ENCODE measurements at regions not wholly inside any gene's neighbourhood (a gene's known extent, or its start where the extent isn't known, plus 50 kb on each side); places are given as distances from the start of the nearest gene placed in this dataset.

DNA sequence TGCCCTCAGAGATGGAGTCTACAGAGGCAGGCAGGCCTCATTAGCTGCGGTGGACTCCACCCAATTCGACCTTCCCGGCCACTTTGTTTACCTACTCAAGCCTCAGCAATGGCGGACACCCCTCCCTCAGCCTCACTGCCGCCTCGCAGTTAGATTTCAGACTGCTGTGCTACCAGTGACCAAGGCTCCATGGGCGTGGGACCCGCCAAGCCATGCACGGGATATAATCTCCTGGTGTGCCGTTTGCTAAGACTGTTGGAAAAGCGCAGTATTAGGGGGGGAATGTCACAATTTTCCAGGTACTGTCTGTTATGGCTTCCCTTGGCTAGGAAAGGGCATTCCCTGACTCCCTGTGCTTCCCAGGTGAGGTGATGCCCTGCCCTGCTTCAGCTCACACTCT is 252.3 kb downstream of the ARL4A start:
- TF ChIP-seq, protein P1, sequence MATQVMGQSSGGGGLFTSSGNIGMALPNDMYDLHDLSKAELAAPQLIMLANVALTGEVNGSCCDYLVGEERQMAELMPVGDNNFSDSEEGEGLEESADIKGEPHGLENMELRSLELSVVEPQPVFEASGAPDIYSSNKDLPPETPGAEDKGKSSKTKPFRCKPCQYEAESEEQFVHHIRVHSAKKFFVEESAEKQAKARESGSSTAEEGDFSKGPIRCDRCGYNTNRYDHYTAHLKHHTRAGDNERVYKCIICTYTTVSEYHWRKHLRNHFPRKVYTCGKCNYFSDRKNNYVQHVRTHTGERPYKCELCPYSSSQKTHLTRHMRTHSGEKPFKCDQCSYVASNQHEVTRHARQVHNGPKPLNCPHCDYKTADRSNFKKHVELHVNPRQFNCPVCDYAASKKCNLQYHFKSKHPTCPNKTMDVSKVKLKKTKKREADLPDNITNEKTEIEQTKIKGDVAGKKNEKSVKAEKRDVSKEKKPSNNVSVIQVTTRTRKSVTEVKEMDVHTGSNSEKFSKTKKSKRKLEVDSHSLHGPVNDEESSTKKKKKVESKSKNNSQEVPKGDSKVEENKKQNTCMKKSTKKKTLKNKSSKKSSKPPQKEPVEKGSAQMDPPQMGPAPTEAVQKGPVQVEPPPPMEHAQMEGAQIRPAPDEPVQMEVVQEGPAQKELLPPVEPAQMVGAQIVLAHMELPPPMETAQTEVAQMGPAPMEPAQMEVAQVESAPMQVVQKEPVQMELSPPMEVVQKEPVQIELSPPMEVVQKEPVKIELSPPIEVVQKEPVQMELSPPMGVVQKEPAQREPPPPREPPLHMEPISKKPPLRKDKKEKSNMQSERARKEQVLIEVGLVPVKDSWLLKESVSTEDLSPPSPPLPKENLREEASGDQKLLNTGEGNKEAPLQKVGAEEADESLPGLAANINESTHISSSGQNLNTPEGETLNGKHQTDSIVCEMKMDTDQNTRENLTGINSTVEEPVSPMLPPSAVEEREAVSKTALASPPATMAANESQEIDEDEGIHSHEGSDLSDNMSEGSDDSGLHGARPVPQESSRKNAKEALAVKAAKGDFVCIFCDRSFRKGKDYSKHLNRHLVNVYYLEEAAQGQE (IDR thresholded peaks at IDR 0.05; ENCODE audit: low read depth) = no peak
- TF ChIP-seq CREB1 (IDR thresholded peaks at IDR 0.05; ENCODE audit: low read depth) (no peak), TCF12 (IDR thresholded peaks at IDR 0.05; ENCODE audit: low read depth) (no peak), YY1 (IDR thresholded peaks at IDR 0.05; ENCODE audit: low read depth) (no peak), RAD21 (IDR thresholded peaks at IDR 0.05; ENCODE audit: low read depth) (no peak), FOXM1 (IDR thresholded peaks at IDR 0.05; ENCODE audit: borderline replicate concordance, low read depth) (no peak), EP300 (IDR thresholded peaks at IDR 0.05; ENCODE audit: borderline replicate concordance) (no peak), NFIC (IDR thresholded peaks at IDR 0.05) (no peak), EGR1 (IDR thresholded peaks at IDR 0.05) (no peak), CEBPB (IDR thresholded peaks at IDR 0.05) (no peak), TEAD4 (IDR thresholded peaks at IDR 0.05) (no peak), USF1 (IDR thresholded peaks at IDR 0.05) (no peak), ZBTB7A (IDR thresholded peaks at IDR 0.05; ENCODE audit: low read depth) (no peak), TAF1 (IDR thresholded peaks at IDR 0.05; ENCODE audit: low read depth) (no peak)
- TF ChIP-seq, protein P2, sequence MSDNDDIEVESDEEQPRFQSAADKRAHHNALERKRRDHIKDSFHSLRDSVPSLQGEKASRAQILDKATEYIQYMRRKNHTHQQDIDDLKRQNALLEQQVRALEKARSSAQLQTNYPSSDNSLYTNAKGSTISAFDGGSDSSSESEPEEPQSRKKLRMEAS (IDR thresholded peaks at IDR 0.05) = no peak

DNA sequence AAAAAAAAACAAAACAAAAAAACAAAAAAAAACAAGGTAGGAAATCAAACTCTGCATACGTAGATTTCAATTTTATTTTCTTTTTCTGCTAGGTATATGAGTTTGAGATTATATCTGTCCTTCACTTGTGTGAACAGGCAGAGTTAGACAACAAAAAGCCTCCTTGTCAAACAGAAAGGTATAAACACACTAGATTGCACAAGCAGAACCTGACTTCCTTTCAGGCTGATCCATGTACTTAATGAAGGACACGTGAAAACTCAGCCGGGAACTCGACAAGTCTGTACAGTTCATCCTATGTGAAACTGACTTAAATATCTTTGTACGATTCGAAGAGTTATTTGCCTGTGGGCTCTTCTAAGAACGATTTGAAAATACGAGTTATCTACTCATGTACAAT is 254.1 kb downstream of the ARL4A start:
- TF ChIP-seq USF1 (IDR thresholded peaks at IDR 0.05) = no peak
- no peak for TF ChIP-seq EP300 (IDR thresholded peaks at IDR 0.05; ENCODE audit: borderline replicate concordance)
- no peak for TF ChIP-seq NFIC (IDR thresholded peaks at IDR 0.05)
- TF ChIP-seq CREB1 (IDR thresholded peaks at IDR 0.05; ENCODE audit: low read depth) = no peak
- no peak for TF ChIP-seq TEAD4 (IDR thresholded peaks at IDR 0.05)
- TF ChIP-seq TCF12 (IDR thresholded peaks at IDR 0.05; ENCODE audit: low read depth) = no peak
- no peak for TF ChIP-seq EGR1 (IDR thresholded peaks at IDR 0.05)
- TF ChIP-seq, protein P1 (IDR thresholded peaks at IDR 0.05; ENCODE audit: low read depth) = no peak
- TF ChIP-seq, protein P2 (IDR thresholded peaks at IDR 0.05) = no peak
- no peak for TF ChIP-seq YY1 (IDR thresholded peaks at IDR 0.05; ENCODE audit: low read depth)
- no peak for TF ChIP-seq FOXM1 (IDR thresholded peaks at IDR 0.05; ENCODE audit: borderline replicate concordance, low read depth)
- no peak for TF ChIP-seq RAD21 (IDR thresholded peaks at IDR 0.05; ENCODE audit: low read depth)
- no peak for TF ChIP-seq CEBPB (IDR thresholded peaks at IDR 0.05)
- TF ChIP-seq TAF1 (IDR thresholded peaks at IDR 0.05; ENCODE audit: low read depth) = no peak
- TF ChIP-seq ZBTB7A (IDR thresholded peaks at IDR 0.05; ENCODE audit: low read depth) = no peak

DNA sequence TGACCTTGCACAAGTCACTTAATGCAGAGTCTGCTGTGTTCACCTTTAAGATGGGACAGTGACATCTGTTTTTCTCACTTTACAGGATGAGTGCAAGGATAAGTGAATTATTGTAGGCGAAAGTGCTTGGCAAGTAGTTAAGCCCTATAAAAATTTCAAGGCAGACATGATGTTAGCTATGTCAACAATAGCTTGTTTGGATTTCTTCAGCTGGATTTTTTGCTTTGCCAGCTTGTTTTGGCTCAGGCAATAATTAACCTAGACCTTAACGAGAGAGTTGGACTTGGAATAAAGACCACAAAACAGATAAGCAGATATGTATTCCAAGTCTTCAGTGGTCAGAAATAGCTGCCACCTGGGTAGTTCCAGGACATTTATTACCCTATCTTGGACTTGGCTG is 255.2 kb downstream of the ARL4A start:
- TF ChIP-seq TEAD4 (IDR thresholded peaks at IDR 0.05) (no peak), NFIC (IDR thresholded peaks at IDR 0.05) (no peak), CEBPB (IDR thresholded peaks at IDR 0.05) (no peak), FOXM1 (IDR thresholded peaks at IDR 0.05; ENCODE audit: borderline replicate concordance, low read depth) (no peak), EP300 (IDR thresholded peaks at IDR 0.05; ENCODE audit: borderline replicate concordance) (no peak), CREB1 (IDR thresholded peaks at IDR 0.05; ENCODE audit: low read depth) (no peak), YY1 (IDR thresholded peaks at IDR 0.05; ENCODE audit: low read depth) (no peak), ZBTB7A (IDR thresholded peaks at IDR 0.05; ENCODE audit: low read depth) (no peak), TCF12 (IDR thresholded peaks at IDR 0.05; ENCODE audit: low read depth) (no peak)
- TF ChIP-seq, protein P1 (IDR thresholded peaks at IDR 0.05; ENCODE audit: low read depth) = no peak

GRCh38 chr7:12943781-12944180 is 256.3 kb downstream of the ARL4A start:
- TF ChIP-seq EP300 (IDR thresholded peaks at IDR 0.05; ENCODE audit: borderline replicate concordance) (no peak), TEAD4 (IDR thresholded peaks at IDR 0.05) (peak; percentile 44; the same call in 1 of the 2 replicates), YY1 (IDR thresholded peaks at IDR 0.05; ENCODE audit: low read depth) (no peak)
